NCI-H1417 treated with DMSO at 0.1 percent for 48 hours (cell line): ENCODE measurements at regions not wholly inside any gene's neighbourhood (a gene's known extent, or its start where the extent isn't known, plus 50 kb on each side); places are given as distances from the start of the nearest gene placed in this dataset.
"Not testable (repeated sequence)": the region's sequence is repeated elsewhere in the genome, so short reads cannot be mapped to it uniquely, and the experiment has no call there.

ENCODE experiments used
- DNase-seq: peaks from one replicate; lab custom pipeline; 2025; lab: John Stamatoyannopoulos, UW

DNA sequence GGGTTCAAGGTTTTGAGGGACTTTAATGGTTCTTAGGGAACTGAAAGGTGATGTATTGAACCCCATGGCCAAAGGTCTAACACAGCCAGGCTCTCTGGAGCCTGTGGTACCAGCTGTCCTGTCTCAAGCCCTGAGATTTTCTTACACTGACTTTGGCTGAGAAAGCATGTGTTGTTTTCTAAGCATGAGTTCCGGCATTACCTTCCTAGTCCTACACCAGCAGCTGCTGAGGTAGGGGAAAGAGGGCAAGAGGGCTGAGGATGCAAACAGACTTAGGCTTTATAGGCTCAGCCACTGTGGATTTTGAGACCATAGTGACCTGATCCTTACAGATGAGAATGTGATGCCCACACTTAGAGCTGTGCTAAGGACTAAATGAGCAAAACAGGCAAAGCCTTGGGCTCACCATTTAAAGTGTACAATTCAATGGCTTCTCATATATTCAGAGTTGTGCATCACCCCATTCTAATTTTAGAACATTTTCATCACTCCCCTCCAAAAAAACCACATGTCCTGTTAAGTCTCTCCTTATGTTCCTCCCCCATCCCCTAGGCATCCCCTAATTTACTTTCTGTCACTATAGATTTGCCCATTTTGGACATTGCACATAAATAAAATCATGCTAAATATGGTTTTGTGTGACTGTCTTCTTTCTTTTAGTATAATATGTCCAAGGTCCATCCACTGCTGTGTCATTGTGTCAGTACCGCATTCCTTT, 99.7 kb upstream of the OTOS start:
- no peak for DNase-seq

GRCh38 chr2:240240781-240241180, 100.3 kb upstream of the OTOS start:
- DNase-seq = no peak

DNA sequence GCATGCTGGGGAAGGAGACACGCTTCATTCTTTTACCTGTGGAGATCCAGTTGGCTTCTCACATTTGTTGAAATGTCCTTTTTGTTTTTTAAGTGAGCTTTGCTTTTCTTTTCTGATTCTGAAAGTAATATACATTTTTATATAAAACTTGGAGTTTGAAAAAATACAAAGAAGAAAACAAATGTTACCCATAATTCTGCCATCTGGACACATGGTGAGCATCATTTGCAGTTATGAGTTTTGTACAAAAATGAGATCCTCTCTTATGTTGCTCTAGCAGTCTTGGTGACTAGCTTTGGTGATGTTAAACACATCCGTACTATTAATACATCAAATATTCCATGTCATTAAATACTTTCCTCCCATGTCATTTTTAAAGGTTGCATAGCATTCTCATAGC, 101.1 kb upstream of the OTOS start:
- DNase-seq = no peak

DNA sequence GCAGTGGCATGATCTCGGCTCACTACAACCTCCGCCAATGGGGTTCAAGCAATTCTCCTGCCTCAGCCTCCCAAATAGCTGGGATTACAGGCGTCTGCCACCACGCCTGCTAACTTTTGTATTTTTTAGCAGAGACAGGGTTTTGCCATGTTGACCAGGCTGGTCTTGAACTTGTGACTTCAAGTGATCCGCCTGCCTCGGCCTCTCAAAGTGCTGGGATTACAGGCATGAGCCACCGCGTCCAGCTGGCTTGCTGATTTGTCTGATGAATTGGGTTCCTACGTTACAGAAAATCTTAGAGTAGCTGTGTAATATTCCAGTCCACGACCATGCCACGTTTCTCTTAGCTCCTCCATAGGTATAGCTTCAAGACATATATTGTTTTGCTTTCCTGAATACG, 102.6 kb upstream of the OTOS start:
- DNase-seq = not testable (repeated sequence)

- DNase-seq = no peak
Measured at GRCh38 chr2:240244543-240244942, 104.1 kb upstream of the OTOS start.

DNA sequence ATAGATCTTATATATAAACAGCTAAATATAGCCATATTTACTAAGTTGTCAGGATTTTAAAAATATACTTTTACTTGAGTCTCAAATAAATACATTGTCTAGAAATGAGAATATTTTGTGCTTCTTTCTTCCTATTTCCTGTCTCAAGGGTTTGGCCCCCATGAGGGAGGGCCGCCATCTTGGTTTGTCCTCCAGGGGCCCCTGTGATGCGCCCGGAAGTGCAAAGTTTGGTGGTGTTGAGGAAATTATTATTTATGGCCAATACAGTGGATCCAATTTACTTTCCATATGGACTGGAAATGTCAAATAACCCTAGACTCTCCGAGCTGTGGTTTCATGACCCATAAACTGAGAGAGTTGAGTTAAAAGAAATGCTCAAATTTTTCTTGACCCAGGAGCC, 104.7 kb upstream of the OTOS start:
- no peak for DNase-seq

GRCh38 chr2:240245706-240246105, 105.2 kb upstream of the OTOS start:
- no peak for DNase-seq

DNA sequence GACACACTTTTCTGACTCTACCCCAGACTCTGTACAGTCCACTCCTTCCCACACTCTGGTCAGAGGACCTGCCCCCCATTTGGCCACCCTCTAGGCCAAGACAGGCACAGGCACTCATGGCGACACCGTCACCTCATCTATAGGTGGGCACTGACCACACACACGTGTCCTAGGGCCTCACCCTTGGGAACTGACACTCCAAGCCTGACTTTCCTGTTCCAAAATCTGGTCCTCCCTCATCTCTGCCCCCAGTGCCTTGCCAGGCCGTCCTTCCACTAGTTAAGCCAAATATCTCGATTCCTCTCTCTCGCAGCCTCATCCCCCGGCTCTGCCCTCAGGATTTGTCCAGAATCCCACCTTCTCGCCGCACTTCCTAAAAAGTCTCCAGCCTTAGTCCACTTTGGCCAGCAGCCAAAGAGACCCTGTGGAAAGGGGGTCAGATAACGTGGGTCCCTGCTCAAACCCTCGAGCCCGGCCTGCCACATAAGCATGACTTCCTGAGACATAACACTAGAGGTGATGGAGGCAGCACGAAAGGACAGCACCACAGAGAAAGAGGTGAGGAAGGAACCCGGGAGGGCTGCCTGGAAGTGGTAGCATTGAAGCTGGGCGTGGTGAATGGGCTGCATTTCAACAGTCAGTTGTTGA, 105.8 kb upstream of the OTOS start:
- no peak for DNase-seq

- DNase-seq = no peak
Measured at GRCh38 chr2:240247241-240247867, 106.9 kb upstream of the OTOS start.

DNA sequence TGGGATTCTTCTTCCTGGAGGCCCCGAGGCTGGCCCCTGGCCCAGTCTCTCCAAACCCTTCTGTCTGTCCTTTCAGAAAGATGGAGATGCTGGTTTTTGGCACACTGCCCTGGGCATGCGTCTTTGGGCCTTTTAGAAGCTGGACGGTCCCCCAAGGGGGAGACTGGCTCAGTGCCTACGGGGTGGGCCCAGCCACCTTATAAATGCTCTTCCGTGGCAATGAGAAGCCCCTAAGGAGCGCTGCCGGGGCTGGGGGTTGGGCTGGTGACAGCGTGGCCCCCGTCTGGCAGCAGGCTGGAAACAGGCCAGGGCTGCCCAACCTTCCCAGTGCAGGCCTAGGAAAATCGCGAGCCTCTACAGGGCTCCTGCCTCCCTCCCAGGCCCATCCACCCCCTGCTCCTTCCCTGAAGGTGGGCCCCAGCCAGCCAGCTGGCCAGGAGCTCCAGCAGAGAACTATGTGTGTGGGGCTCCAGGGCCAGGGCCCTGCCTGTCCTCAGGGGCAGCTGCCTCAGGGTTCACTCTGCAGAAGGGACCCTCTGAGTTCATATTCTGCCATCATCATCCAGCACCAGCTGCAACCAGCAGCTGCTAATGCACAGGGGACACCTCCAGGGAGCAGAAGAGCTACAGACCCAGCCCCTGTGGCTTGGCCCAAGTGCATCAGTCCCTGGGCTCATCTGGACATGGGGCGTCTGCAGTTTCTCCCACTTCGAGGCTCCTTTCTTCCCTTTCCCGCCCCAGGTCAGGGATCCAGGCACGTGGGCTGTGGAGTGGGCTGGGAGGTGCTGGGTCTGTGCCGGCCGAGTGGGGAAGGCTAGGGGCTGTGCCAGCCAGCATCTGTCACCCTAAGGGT, 107.6 kb upstream of the OTOS start:
- no peak for DNase-seq

DNA sequence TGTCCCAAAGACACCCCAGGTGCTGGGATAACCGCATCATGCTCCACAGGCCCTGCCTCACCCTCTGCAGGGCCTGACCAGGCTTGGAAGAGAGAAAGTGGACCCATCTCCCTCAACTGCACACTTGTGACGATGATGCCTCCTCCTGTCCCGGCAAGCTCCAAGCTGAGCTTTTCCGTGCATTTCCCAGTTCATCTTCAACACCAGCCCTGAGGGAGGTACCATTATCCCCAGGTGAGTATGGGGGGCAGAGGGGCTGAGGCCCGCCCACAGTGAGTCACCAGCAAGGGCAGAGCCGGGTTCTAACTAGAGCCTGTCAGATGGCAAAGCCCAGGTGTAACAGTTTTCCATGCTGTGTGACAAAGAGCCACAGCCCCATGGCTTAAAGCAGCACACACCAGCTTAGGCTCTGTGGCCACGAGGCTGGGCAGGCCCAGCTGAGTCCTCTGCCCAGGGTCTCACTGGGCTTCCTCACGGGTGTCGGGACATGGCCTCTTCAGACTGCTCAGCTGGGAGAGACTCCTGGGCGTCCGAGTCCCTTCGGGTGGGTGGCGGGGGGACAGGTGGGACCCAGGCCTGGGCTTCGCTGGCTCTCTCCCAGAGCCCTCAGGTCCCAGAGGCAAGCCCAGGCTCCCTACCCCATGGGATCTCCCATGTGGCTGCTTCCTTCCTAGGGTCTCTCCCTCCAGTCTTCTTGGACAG, 108.4 kb upstream of the OTOS start:
- no peak for DNase-seq

GRCh38 chr2:240249423-240250149, 109.1 kb upstream of the OTOS start:
- DNase-seq = no peak

DNA sequence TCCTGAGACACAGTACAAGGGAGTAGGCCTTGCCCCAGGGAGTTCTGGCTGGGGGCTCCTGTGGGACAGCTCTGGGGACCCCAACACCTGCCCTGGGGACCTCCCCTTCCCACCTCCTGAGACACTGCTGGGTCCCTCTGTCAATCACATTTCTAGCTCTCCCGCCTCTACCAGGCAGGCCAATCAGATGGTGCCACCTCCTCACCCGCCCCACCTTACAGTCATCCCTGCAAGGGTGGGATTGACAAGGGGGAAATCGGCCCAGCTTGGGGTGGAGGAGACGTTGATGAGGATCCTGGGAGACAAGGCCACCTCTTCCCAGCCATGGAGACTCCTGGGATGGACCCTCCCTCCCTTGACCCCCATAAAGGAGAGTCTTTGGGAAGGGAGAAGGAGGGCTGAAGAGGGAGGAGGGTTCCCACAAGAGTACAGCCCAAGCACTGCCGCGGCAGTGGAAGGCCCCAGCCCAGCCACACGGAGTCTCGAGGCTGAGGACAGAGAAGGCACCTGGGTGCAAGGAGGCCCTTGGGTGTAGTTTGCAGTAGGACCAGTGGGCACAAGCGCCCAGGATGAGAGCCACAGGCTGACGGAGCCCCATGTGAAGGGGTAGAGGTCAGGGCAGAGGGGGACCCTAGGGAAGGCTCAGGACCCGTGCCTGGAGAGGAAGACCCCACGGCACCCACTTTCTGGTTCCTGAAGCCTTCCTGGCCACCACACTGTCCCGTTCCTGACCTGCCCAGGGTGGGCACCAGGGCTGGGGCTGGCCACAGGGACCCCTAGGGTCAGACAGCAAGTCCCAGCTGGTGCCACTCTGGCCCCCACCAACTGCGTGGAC, 109.9 kb upstream of the OTOS start:
- no peak for DNase-seq

DNA sequence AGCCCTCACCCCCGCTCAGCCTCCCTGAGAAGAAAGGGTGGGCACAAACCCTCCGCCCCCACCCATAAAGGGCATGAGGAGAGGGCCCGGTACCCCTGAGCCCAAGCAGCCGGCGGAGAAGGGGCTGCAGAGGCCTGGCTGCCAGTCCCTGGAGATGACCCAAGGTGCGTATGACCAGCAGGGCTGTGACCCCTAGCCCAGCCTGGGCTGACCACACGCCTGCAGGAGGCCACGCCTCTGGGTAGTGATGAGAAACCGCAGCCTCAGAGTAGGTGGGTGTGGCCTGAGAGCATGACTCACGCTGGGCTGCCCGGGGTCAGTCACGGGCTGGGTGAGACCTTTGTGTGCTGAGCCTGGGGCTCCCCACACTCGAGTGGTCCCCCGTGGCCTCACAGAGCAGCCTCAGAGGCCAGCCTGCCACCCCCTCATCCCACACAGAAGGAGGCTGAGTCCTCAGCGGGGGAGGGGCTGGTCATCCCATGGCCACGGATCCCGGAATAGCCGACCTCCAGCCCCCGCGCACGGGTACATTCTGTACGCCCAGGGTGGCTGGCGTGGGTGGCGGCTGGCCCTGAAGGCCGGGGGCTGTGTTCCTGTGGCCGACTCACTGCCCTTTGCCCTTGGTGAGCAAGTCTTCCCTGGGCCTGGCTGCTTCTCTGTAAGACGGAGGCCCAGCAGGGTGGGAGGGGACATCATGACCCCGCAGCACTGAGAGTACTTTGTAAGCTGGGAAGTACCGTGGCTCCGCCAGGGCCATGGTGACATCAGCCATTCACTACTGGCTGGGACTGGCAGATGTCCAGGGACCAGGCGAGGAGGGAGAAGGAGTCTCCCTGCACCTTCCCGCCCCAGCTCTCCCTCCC, 110.8 kb upstream of the OTOS start:
- no peak for DNase-seq

GRCh38 chr2:240251848-240252190, 111.4 kb upstream of the OTOS start:
- DNase-seq = no peak

- no peak for DNase-seq
Measured at GRCh38 chr2:240252191-240252871, 111.9 kb upstream of the OTOS start.

GRCh38 chr2:240252872-240253511, 112.5 kb upstream of the OTOS start:
- no peak for DNase-seq

DNA sequence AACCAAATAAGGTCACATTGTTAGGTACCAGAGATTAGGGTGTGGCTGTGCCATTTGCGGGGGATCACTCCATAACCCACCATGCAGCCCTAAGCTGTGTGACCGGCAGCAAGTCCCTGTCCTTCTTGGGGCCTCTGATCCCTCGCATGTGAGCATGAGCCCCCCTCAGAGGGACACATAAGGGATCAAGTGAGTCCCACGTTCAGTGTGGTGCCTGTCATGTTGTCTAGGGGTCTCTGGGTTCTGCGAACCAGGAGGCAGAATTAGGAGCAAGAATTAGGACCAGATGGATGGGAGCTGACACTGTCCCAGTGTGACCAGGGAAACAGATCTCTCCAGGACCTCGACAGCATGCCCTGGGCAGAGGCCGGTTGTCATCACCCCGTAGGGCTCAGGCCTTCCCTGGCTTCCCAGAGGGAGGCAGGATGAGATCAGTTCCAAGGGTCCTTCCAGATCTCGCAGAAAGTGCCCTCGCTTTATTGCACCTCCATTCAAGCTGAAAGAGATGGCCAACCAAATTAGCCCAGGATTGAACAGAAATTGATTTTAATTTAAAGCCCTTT, 113.2 kb upstream of the OTOS start:
- no peak for DNase-seq
